Right atrium auricular region (tissue), 2 donors: ENCODE measurements at regions not wholly inside any gene's neighbourhood (a gene's known extent, or its start where the extent isn't known, plus 50 kb on each side); places are given as distances from the start of the nearest gene placed in this dataset.

Experiments
- DNase-seq: peaks from one replicate; pipeline ENCODE4 v3.0.0-alpha.2; 2019; ENCODE audit warnings: low spot score
- H3K27ac ChIP-seq, 2 donors: fragments of 200-600 bp; sonication (generic); 1 replicate in 1 of 2; 2 replicates in 1 of 2; pipeline ENCODE4 v1.5.1; 2016 to 2019
- H3K27me3 ChIP-seq, 2 donors: fragments of 200-600 bp; sonication (generic); one replicate each; pipeline versions ENCODE4 v1.5.1 to v1.6.0; 2017 to 2019
- H3K36me3 ChIP-seq: fragments of 200-600 bp; sonication (generic); one replicate; pipeline ENCODE4 v1.5.1; 2016
- H3K4me1 ChIP-seq, 2 donors: fragments of 200-600 bp; sonication (generic); one replicate each; pipeline versions ENCODE4 v1.5.1 to v1.6.0; 2017 to 2019
- H3K4me3 ChIP-seq, 2 donors: fragments of 200-600 bp; sonication (generic); 1 replicate in 1 of 2; 2 replicates in 1 of 2; pipeline ENCODE4 v1.5.1; 2017 to 2019; ENCODE audit warnings: mild to moderate bottlenecking in 1 of 2, moderate library complexity in 1 of 2
- H3K9me3 ChIP-seq, 2 donors: fragments of 200-600 bp; sonication (generic); one replicate each; pipeline ENCODE4 v1.5.1; 2019
- CTCF ChIP-seq, 2 donors: fragments of 200-600 bp; sonication (generic); IDR thresholded peaks; one replicate each; pipeline ENCODE4 v1.5.1; 2019; ENCODE audit warnings: antibody characterized with exemption in 2 of 2

GRCh38 chr3:103690536-103690935, 1255.7 kb downstream of the ZPLD1 start:
- no peaks in the 10 kb centered on the region for H3K36me3 ChIP-seq
- H3K27ac ChIP-seq: no peak overlapping the region
- H3K9me3 ChIP-seq: no peaks in the 10 kb centered on the region
- no peak for DNase-seq
- no peaks in the 10 kb centered on the region for H3K4me1 ChIP-seq
- no peak for TF ChIP-seq CTCF (IDR thresholded peaks at IDR 0.05)
- no peaks in the 10 kb centered on the region for H3K27me3 ChIP-seq
- no peak overlapping the region for H3K4me3 ChIP-seq

GRCh38 chr3:103693831-103694230, 1259.0 kb downstream of the ZPLD1 start:
- Histone ChIP-seq H3K4me3 (no peak overlapping the region), H3K4me1 (no peaks in the 10 kb centered on the region), H3K27ac (no peak overlapping the region), H3K27me3 (no peaks in the 10 kb centered on the region), H3K9me3 (no peaks in the 10 kb centered on the region), H3K36me3 (no peaks in the 10 kb centered on the region)
- DNase-seq: no peak
- no peak for TF ChIP-seq CTCF (IDR thresholded peaks at IDR 0.05)

GRCh38 chr3:103698646-103699045, 1263.8 kb downstream of the ZPLD1 start:
- no peak for TF ChIP-seq CTCF (IDR thresholded peaks at IDR 0.05)
- H3K36me3 ChIP-seq: no peaks in the 10 kb centered on the region

GRCh38 chr3:103699228-103699627, 1264.4 kb downstream of the ZPLD1 start:
- H3K36me3 ChIP-seq: no peaks in the 10 kb centered on the region
- no peak for TF ChIP-seq CTCF (IDR thresholded peaks at IDR 0.05)
- H3K4me1 ChIP-seq: no peaks in the 10 kb centered on the region
- H3K4me3 ChIP-seq: no peak overlapping the region
- no peaks in the 10 kb centered on the region for H3K9me3 ChIP-seq
- no peaks in the 10 kb centered on the region for H3K27me3 ChIP-seq
- no peak overlapping the region for H3K27ac ChIP-seq
- no peak for DNase-seq

More at GRCh38 chr3:103698646-103699045, 1263.8 kb downstream of the ZPLD1 start:
- no peak overlapping the region for H3K4me3 ChIP-seq
- no peaks in the 10 kb centered on the region for H3K4me1 ChIP-seq
- no peak overlapping the region for H3K27ac ChIP-seq
- no peaks in the 10 kb centered on the region for H3K27me3 ChIP-seq
- no peak for DNase-seq
- H3K9me3 ChIP-seq: no peaks in the 10 kb centered on the region

- H3K27ac ChIP-seq: no peak overlapping the region
- no peaks in the 10 kb centered on the region for H3K27me3 ChIP-seq
- no peak for DNase-seq
- H3K4me1 ChIP-seq: no peaks in the 10 kb centered on the region
- no peaks in the 10 kb centered on the region for H3K9me3 ChIP-seq
- no peak for TF ChIP-seq CTCF (IDR thresholded peaks at IDR 0.05)
- no peaks in the 10 kb centered on the region for H3K36me3 ChIP-seq
- no peak overlapping the region for H3K4me3 ChIP-seq
These were observed 1270.8 kb downstream of the ZPLD1 start for GRCh38 chr3:103705641-103706040.

- Histone ChIP-seq H3K9me3 (no peaks in the 10 kb centered on the region), H3K27ac (no peak overlapping the region), H3K27me3 (no peaks in the 10 kb centered on the region), H3K4me3 (no peak overlapping the region), H3K4me1 (no peaks in the 10 kb centered on the region), H3K36me3 (no peaks in the 10 kb centered on the region)
- TF ChIP-seq CTCF (IDR thresholded peaks at IDR 0.05): no peak
- DNase-seq: no peak
These were observed 1271.9 kb downstream of the ZPLD1 start for GRCh38 chr3:103706671-103707070.
